ENCODE measurements at regions not wholly inside any gene's neighbourhood (a gene's known extent, or its start where the extent isn't known, plus 50 kb on each side); places are given as distances from the start of the nearest gene placed in this dataset.
"Not testable (repeated sequence)": the region's sequence is repeated elsewhere in the genome, so short reads cannot be mapped to it uniquely, and the experiment has no call there.

GRCh38 chr3:197368330-197368729 is 69.9 kb upstream of the DLG1 start:
- DNase-seq (ENCODE audit: low spot score), result no peak

DNA sequence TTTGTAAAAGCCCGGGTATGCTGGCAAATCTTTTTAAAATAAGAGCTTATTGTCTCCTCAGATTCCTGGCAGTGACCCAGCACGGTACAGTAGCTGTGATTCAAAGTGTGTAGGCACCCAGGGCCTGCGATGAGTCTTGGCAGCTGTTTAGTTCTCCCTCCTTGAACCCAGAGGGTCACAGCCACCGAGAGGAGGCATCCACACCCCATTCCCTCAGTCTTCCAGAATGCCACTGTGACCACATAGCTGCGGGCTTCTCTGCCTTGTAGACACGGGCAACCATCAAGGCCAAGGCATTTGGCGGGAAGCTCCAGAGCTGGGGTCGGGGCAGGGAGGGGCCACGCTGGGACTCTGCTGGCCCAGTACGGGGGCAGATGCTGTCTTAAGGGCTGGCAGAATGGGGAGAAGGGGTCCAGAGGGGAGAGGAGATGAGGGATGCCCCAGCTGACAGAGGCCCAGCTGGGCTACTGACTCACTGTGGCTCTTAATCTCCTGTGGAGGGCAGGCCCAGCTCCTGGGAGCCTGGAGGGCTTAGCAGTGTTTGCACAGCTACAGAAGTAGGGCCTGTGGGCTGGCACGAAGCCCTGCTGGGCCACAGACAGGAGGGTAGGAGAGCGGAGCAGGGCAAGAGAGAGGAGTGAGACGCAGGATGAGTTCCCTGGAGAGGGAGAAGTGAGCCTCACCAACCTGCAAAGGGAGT is 68.8 kb upstream of the DLG1 start:
- no peak for DNase-seq (ENCODE audit: low spot score)

DNA sequence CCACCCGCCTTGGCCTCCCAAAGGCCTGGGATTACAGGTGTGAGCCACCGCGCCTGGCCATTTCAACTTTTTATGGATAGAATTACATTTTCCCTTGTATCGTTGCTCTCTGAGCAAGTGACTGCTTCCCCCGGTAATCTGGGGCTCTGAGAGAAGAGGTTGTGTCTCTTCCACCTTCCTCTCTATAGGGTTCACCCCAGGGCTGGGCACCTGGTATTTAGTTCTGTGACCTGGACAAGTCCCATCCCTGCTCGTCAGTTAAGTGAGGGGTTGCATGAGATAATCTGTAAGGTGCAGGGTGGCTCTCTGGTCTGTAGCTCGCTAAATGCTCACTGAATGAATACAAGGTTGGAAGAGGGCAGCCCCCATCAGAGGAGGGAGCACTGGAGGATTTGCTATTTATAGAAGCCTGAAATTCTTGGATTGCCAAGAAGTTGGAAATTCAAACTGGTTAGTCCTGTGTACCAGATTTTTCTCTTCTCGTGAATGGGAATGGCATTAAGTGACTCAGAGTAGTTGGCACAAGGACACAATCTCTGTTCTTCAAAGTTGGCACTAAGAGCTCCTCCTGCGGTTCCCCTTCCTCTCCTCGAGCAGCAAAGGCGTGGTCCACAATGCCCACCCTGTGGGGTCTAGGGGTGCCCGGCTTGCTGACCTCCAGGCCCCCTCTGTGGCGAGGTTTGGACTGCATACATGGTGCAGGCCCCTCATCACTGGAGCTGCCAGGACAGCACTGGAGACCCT is 68.1 kb upstream of the DLG1 start:
- DNase-seq (ENCODE audit: low spot score), result no peak

- DNase-seq (ENCODE audit: low spot score), result no peak
Measured at GRCh38 chr3:197365586-197365985, 67.2 kb upstream of the DLG1 start.

GRCh38 chr3:197364410-197365071 is 66.1 kb upstream of the DLG1 start:
- DNase-seq (ENCODE audit: low spot score), result no peak

DNA sequence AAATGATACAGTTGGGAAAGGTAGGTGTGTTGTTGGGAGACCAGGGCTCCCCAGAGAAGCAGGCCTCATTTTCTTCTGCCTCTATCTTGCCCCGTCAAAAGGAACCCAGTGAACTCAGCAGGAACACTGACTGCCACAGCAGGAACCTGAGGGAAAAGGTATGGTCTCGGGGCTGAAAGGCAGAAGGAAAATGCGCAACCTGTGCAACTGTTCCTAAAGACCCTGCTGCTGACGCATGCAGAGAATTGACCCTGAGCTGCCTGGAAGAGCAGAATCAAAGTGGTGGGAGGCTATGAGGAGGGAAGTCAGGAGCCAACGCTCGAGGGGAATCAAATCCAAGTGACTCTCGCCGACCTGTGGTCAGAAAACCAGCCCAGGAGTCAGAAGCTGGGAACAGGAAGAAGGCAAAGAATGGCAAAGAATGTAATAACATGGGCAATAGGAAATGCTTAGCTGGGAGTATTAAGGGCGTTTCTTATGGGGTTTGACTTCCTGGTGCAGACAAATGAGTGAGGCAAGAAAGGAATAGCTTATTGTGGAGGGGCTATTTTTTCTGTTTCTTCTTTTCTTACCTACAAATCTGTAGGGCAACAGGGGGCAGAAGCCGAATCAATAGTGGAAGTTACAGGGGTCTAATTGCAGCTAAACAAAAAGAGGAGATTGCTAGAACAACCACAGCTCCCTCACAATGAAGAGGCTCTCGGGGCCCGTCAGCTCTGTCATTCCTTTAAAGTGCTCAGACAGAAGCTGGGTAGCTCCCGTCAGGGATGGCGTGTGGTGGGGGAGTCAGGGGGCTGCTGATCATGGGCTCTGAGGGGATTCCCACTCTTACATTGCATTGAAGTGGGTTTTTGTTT is 65.4 kb upstream of the DLG1 start:
- no peak for DNase-seq (ENCODE audit: low spot score)

GRCh38 chr3:197362081-197362480 is 63.7 kb upstream of the DLG1 start:
- no peak for DNase-seq (ENCODE audit: low spot score)

- DNase-seq (ENCODE audit: low spot score), result not testable (repeated sequence)
Measured at GRCh38 chr3:197360095-197360494, 61.7 kb upstream of the DLG1 start.

DNA sequence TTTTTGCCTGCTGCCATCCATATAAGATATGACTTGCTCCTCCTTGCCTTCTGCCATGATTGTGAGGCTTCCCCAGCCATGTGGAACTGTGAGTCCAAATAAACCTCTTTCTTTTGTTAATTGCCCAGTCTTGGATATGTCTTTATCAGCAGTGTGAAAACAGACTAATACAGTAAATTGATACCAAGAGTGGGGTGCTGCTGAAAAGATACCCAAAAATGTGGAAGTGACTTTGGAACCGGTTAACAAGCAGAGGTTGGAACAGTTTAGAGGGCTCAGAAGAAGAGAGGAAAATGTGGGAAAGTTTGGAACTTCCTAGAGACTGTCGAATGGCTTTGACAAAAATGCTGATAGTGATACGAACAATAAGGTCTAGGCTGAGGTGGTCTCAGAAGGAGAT is 61.1 kb upstream of the DLG1 start:
- DNase-seq (ENCODE audit: low spot score), result not testable (repeated sequence)

DNA sequence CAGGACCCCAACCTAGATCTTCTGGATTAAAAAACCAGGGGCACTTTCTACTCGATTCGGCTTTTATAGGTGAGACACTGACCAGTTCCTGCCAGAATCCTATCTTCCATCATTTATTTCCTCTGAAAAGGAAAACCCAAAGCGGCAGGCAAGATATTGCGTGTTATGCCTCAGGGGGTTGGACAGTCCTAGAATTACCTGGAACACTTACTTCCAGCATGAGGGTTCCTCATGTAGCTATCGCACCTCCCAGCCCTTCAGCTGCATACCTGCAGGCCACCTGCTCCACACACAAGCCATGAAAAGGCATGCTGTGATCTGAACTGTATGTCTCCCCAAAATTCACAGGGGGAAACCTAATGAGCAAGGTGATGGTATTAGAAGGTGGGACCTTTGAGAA is 58.3 kb upstream of the DLG1 start:
- no peak for DNase-seq (ENCODE audit: low spot score)

GRCh38 chr3:197356275-197356674 is 57.9 kb upstream of the DLG1 start:
- no peak for DNase-seq (ENCODE audit: low spot score)

DNA sequence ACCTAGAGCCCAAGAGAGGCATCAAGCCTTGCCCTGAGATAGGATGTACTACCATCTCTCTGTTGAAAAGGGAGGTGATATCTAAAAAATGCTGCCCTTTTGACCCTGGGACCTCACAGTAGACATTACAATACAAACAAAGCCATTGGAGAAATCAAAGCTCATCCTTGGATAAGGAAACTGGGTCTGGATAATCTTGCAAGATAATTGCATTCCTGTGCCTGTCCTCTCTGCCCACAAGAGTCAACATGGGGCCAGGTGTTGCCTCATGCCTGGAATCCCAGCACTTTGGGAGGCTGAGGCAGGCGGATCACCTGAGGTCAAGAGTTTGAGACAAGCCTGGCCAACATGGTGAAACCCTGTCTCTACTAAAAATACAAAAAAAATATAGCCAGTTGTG is 57.3 kb upstream of the DLG1 start:
- DNase-seq (ENCODE audit: low spot score), result no peak

DNA sequence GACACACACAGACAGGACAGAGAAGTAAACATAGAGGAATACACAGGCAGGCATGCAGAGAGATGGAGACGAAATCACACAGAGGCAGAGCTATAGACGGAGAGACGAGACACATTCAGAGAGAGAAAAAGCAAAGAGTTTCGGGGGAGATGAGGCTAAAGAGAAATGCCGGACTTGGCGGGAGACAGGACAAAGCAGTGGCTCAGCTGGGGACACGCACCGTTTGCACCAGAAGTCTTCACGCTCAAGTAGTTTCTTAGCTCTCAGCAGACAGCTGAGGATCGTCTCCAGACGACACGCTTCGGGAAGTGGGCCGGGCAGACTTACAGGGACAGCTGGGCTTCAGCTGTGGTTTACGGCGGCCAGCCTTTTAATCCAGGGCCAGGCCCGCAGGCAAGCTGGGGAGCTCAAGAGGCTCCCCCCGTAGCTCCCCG is 56.2 kb upstream of the DLG1 start:
- DNase-seq (ENCODE audit: low spot score), result peak; percentile 86

- no peak for DNase-seq (ENCODE audit: low spot score)
Measured at GRCh38 chr3:197353867-197354567, 55.6 kb upstream of the DLG1 start.

DNA sequence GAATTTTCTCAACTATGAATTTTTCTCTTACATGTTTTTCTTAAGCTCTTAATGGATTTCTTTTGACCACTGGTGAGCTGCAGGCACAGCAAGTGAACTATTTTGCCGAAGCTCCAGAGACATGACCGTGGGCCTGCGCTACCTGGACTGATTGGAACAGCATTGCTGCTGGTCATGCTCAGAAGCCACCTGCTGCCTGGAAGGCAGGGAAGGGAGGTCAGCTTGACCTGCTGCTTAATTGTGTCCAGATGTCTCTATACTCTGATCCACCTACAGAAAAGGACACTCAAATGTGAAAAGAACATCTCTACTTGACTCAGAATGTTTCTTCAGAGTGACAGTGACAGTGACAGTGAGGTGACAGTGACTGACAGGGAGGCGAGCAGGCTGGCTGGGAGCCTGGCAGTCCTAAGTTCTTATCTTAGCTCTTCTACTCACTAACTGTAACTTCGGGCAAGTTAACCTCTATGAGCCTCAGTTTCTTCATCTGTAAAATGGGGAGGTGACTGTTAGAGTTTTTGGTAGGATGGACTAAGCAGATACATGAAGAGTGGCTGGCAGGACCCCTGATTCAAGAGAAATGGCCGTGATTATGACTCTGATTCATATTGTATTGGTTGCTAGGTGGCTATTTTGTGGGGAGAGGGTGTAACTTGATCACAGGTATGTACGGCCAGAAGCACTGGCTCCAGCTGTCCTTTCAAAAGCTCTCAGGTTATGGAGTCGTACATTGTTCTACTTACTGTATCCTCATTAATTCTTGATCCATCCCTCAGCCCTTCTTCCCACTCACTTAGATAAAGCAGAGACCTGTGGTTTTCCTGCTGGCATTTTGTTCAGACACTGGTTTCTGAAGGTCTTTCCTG is 54.8 kb upstream of the DLG1 start:
- no peak for DNase-seq (ENCODE audit: low spot score)

DNA sequence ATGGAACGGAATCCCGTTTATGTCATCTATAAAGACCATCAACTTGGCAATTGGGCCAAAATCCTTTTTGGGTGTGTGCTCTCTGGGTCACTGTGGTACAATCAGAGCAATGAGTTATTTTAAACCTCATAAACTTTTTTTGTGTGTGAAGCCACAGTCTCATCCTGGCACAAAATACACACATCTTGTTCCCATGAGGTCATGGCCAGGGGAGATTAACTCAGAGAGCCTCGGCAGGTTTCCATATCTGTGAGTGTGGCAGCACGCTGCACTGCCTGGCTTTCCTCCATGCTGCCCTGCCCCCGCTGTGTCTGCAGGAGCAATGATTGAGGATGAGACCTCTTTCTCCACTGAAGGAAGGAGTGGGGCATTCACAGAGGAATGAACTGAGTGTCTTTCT is 54.0 kb upstream of the DLG1 start:
- no peak for DNase-seq (ENCODE audit: low spot score)

- no peak for DNase-seq (ENCODE audit: low spot score)
Measured at GRCh38 chr3:197350446-197350845, 52.0 kb upstream of the DLG1 start.

DNA sequence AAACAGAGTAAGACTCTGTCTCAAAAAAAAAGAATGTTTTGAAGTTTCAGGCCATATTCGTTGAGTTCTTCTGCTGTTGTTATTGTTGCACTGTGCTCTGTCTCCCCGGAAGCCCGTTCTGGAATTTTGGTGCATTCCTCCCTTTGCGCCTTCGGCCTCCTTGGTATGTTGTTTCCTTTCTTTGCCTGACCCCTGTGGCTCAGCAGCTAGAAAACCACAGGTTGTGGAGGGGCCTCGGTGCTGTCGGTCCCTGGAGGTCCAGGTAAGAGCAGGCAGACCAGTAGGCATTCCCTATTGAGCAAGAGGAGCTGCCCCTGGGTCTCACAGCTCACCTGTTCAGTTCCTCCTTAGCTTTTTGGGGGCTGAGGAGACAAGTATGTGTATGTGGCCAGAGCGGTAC is 51.0 kb upstream of the DLG1 start:
- DNase-seq (ENCODE audit: low spot score), result no peak

Measured in left forelimb (tissue), 1 donor.